ENCODE measurements at regions not wholly inside any gene's neighbourhood (a gene's known extent, or its start where the extent isn't known, plus 50 kb on each side); places are given as distances from the start of the nearest gene placed in this dataset.

- TF ChIP-seq, protein P1, sequence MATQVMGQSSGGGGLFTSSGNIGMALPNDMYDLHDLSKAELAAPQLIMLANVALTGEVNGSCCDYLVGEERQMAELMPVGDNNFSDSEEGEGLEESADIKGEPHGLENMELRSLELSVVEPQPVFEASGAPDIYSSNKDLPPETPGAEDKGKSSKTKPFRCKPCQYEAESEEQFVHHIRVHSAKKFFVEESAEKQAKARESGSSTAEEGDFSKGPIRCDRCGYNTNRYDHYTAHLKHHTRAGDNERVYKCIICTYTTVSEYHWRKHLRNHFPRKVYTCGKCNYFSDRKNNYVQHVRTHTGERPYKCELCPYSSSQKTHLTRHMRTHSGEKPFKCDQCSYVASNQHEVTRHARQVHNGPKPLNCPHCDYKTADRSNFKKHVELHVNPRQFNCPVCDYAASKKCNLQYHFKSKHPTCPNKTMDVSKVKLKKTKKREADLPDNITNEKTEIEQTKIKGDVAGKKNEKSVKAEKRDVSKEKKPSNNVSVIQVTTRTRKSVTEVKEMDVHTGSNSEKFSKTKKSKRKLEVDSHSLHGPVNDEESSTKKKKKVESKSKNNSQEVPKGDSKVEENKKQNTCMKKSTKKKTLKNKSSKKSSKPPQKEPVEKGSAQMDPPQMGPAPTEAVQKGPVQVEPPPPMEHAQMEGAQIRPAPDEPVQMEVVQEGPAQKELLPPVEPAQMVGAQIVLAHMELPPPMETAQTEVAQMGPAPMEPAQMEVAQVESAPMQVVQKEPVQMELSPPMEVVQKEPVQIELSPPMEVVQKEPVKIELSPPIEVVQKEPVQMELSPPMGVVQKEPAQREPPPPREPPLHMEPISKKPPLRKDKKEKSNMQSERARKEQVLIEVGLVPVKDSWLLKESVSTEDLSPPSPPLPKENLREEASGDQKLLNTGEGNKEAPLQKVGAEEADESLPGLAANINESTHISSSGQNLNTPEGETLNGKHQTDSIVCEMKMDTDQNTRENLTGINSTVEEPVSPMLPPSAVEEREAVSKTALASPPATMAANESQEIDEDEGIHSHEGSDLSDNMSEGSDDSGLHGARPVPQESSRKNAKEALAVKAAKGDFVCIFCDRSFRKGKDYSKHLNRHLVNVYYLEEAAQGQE (IDR thresholded peaks at IDR 0.05; ENCODE audit: insufficient replicate concordance, low read depth), result no peak
- TF ChIP-seq GABPA (IDR thresholded peaks at IDR 0.05; ENCODE audit: low read depth) (no peak), POLR2AphosphoS5 (IDR thresholded peaks at IDR 0.05; ENCODE audit: low read depth) (no peak), SPI1 (IDR thresholded peaks at IDR 0.05; ENCODE audit: borderline replicate concordance, low read depth) (no peak), CTCF (IDR thresholded peaks at IDR 0.05; ENCODE audit: insufficient read depth, low read length) (no peak)
- DNase-seq (ENCODE audit: low read depth in 1 of 2, low spot score in 1 of 2), result no peak
- H3K4me3 ChIP-seq (replicated peaks; ENCODE audit: insufficient read depth, low read length), result no peak overlapping the region
- H3K27me3 ChIP-seq (ENCODE audit: insufficient read depth, poor library complexity, severe bottlenecking), result peaks cover 9% of the 10 kb centered on the region
- no peak overlapping the region for H3K27ac ChIP-seq (replicated peaks)
Observed at GRCh38 chr22:49449811-49450446, 377.7 kb downstream of the BRD1 start.

DNA sequence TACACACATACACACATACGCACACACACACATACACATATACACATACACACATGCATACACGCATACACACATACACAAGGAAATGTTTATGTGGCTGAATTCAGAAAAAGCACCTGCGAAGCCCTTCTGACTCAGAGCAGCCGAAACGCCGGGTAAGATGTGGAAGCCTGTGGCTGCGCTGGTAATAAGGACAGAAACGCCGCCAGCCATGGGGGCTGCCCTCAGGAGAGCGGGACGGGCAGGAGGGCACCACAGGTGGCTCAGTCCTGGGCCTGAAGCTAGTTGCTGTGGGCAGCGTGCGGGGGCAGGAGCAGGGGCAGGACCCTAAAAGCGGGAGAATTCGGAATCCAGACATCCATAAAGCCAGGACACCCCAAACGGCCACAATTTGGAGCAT, 378.3 kb downstream of the BRD1 start:
- TF ChIP-seq, protein P1 (IDR thresholded peaks at IDR 0.05; ENCODE audit: insufficient replicate concordance, low read depth), result no peak
- no peak for TF ChIP-seq CTCF (IDR thresholded peaks at IDR 0.05; ENCODE audit: insufficient read depth, low read length)
- TF ChIP-seq SPI1 (IDR thresholded peaks at IDR 0.05; ENCODE audit: borderline replicate concordance, low read depth), result no peak
- no peak for TF ChIP-seq GABPA (IDR thresholded peaks at IDR 0.05; ENCODE audit: low read depth)
- no peak for TF ChIP-seq POLR2AphosphoS5 (IDR thresholded peaks at IDR 0.05; ENCODE audit: low read depth)
- H3K27ac ChIP-seq (replicated peaks), result no peak overlapping the region
- no peak for DNase-seq (ENCODE audit: low read depth in 1 of 2, low spot score in 1 of 2)
- no peak overlapping the region for H3K4me3 ChIP-seq (replicated peaks; ENCODE audit: insufficient read depth, low read length)
- H3K27me3 ChIP-seq (ENCODE audit: insufficient read depth, poor library complexity, severe bottlenecking), result peaks cover 9% of the 10 kb centered on the region

DNA sequence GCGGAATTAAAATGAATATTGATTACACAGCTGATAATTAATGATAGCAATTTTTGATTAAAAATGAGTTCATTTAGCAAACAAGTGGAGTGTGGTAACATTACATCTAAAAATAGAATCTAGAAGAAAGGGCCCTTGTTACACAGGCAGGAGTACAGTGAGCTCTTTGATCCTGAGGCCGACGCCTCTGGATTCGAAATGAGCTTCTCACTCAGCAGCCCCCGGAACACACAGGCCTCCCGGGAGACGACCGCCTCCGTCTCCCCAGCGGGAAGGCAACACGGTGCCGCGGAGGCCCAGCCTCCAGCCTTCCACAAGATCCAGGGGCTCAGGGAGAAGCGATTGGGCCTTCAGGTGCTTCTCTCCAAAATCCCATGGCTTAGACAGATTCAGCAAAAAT, 379.1 kb downstream of the BRD1 start:
- H3K27ac ChIP-seq (replicated peaks), result no peak overlapping the region
- DNase-seq (ENCODE audit: low read depth in 1 of 2, low spot score in 1 of 2), result no peak
- TF ChIP-seq GABPA (IDR thresholded peaks at IDR 0.05; ENCODE audit: low read depth) (no peak), SPI1 (IDR thresholded peaks at IDR 0.05; ENCODE audit: borderline replicate concordance, low read depth) (no peak), CTCF (IDR thresholded peaks at IDR 0.05; ENCODE audit: insufficient read depth, low read length) (no peak), POLR2AphosphoS5 (IDR thresholded peaks at IDR 0.05; ENCODE audit: low read depth) (no peak)
- TF ChIP-seq, protein P1 (IDR thresholded peaks at IDR 0.05; ENCODE audit: insufficient replicate concordance, low read depth), result no peak
- H3K27me3 ChIP-seq (ENCODE audit: insufficient read depth, poor library complexity, severe bottlenecking), result peaks cover 10% of the 10 kb centered on the region
- no peak overlapping the region for H3K4me3 ChIP-seq (replicated peaks; ENCODE audit: insufficient read depth, low read length)

All from HL-60 (cell line).